Activated naive CD8-positive, alpha-beta T cell treated with anti-CD3 and anti-CD28 coated beads for 36 hours (primary cell): ENCODE measurements at regions not wholly inside any gene's neighbourhood (a gene's known extent, or its start where the extent isn't known, plus 50 kb on each side); places are given as distances from the start of the nearest gene placed in this dataset.

Source experiments
- DNase-seq: peaks from one replicate; pipeline ENCODE4 v3.0.0; 2021
- H3K27ac Mint-ChIP-seq: one replicate; pipeline ENCODE4 v1.8.0; 2022; ENCODE audit warnings: mild to moderate bottlenecking, moderate library complexity, mixed read lengths
- H3K27me3 Mint-ChIP-seq: one replicate; pipeline ENCODE4 v1.8.0; 2022; ENCODE audit warnings: mild to moderate bottlenecking, mixed read lengths
- H3K36me3 Mint-ChIP-seq: one replicate; pipeline ENCODE4 v1.8.0; 2021; ENCODE audit warnings: mild to moderate bottlenecking, mixed read lengths
- H3K4me1 Mint-ChIP-seq: one replicate; pipeline ENCODE4 v1.8.0; 2021; ENCODE audit warnings: mixed read lengths
- H3K4me3 Mint-ChIP-seq: one replicate; pipeline ENCODE4 v1.8.0; 2022; ENCODE audit warnings: mild to moderate bottlenecking, moderate library complexity, mixed read lengths
- H3K9me3 Mint-ChIP-seq: one replicate; pipeline ENCODE4 v1.8.0; 2022; ENCODE audit warnings: mixed read lengths

- peak overlapping the region; percentile 11 for H3K4me3 Mint-ChIP-seq
- DNase-seq, result no peak
- no peaks in the 10 kb centered on the region for H3K27me3 Mint-ChIP-seq
- peak overlapping the region; percentile 81 for H3K27ac Mint-ChIP-seq
- no peaks in the 10 kb centered on the region for H3K36me3 Mint-ChIP-seq
- peaks cover 26% of the 10 kb centered on the region for H3K4me1 Mint-ChIP-seq
- H3K9me3 Mint-ChIP-seq, result no peaks in the 10 kb centered on the region
Measured at GRCh38 chr14:101707863-101708620, 53.5 kb upstream of the PPP2R5C start.

GRCh38 chr14:101708853-101709532 lies 52.5 kb upstream of the PPP2R5C start:
- Mint-ChIP-seq H3K27ac (no peak overlapping the region), H3K36me3 (no peaks in the 10 kb centered on the region), H3K27me3 (no peaks in the 10 kb centered on the region), H3K4me1 (peaks cover 29% of the 10 kb centered on the region), H3K9me3 (peaks cover 3% of the 10 kb centered on the region), H3K4me3 (no peak overlapping the region)
- DNase-seq, result no peak

- Mint-ChIP-seq H3K36me3 (no peaks in the 10 kb centered on the region), H3K27me3 (no peaks in the 10 kb centered on the region), H3K9me3 (peaks cover 3% of the 10 kb centered on the region), H3K4me3 (no peak overlapping the region), H3K4me1 (peaks cover 29% of the 10 kb centered on the region), H3K27ac (no peak overlapping the region)
- no peak for DNase-seq
Measured at GRCh38 chr14:101709533-101709881, 52.0 kb upstream of the PPP2R5C start.

- no peak for DNase-seq
- Mint-ChIP-seq H3K4me1 (peaks cover 27% of the 10 kb centered on the region), H3K36me3 (no peaks in the 10 kb centered on the region), H3K27ac (no peak overlapping the region), H3K9me3 (peaks cover 3% of the 10 kb centered on the region), H3K27me3 (no peaks in the 10 kb centered on the region), H3K4me3 (no peak overlapping the region)
Measured at GRCh38 chr14:101709962-101710931, 51.3 kb upstream of the PPP2R5C start.

- DNase-seq, result no peak
- H3K4me3 Mint-ChIP-seq, result no peak overlapping the region
- H3K4me1 Mint-ChIP-seq, result peaks cover 28% of the 10 kb centered on the region
- peaks cover 3% of the 10 kb centered on the region for H3K9me3 Mint-ChIP-seq
- no peaks in the 10 kb centered on the region for H3K36me3 Mint-ChIP-seq
- no peaks in the 10 kb centered on the region for H3K27me3 Mint-ChIP-seq
- H3K27ac Mint-ChIP-seq, result no peak overlapping the region
Measured at GRCh38 chr14:101711041-101711856, 50.3 kb upstream of the PPP2R5C start.
